DMS53 (cell line): ENCODE measurements at regions not wholly inside any gene's neighbourhood (a gene's known extent, or its start where the extent isn't known, plus 50 kb on each side); places are given as distances from the start of the nearest gene placed in this dataset.

Experiments used
- DNase-seq: peaks from one replicate; lab custom pipeline; 2025; lab: John Stamatoyannopoulos, UW

DNA sequence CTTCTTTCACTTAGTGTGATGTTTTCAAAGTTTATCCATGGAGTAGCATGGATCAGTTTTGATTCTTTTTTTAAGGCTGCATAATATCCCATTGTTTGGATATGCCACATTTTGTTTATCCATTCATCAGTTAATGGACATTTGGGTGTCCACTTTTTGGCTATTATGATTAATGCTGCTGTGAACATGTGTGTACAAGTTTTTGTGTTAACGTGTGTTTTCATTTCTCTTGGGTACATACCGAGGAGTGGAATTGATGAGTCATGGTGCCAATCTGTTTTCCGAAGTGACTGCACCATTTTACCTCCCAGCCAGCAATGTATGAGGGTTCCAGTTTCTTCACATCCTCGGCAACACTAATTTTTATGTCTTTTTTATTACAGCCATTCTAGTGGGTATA lies 78.4 kb upstream of the CCDC28A start:
- no peak for DNase-seq

DNA sequence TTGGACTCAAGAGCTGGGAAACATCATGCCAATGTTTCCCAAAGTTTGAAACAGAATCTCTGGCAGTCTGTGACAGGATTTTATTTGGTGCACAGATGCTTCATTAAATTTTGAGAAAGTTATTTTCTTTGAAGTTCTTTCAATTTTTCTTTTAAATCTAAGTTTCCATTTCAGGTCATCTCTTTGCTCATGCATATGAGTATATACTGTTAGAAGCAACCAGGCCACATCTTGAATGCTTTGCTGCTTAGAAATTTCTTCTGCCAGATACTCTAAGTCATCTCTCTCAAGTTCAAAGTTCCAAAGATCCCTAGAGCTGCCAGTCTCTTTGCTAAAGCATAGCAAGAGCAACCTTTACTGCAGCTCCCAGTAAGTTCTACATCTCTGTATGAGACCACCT lies 59.1 kb upstream of the CCDC28A start:
- DNase-seq, result no peak

DNA sequence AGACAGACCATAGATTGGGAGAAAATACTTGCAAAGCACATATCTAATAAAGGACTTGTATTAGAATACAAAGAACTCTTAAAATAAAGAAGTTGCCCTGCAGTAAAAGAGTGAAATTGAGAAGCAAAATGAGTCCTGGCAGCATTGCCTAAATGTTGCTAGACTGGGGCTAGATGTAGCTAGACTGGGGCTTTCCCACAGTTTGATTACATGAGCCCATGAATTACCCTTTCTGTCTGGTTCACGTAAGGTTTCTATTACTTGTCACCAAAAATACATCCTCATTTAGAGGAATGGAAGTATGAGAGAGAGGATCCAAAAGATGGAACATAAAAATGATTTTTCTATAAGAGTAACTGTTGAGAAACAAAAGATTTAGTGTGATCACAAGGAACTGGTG lies 57.6 kb upstream of the CCDC28A start:
- DNase-seq, result no peak

DNA sequence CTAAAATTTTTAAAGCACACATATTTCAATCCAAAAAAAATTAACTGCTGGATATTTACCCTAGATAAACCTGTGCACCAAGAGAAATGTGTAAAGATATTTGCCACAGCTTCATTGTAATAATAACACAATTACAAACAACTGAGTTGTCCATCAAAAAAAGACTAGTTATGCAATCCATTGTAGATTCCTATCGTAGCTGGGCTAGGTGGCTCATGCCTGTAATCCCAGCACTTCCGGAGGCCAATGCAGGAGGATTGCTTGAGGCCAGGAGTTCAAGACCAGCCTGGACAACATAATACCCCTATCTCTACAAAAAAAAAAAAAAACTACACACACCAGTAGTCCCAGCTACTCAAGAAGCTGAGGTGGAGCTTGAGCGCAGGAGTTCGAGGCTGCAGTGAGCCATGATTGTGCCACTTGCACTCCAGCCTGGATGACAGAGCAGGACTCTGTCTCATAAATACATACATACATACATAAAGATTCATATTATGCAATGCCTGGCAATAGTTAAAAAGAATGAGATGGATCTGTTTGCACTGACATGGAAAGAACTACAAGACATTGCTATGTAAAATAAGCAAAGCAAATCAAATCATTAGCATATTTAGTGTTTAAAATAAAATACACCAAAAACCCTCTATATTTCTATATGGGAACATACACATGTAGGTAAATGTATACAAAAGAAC lies 56.5 kb upstream of the CCDC28A start:
- DNase-seq, result no peak

DNA sequence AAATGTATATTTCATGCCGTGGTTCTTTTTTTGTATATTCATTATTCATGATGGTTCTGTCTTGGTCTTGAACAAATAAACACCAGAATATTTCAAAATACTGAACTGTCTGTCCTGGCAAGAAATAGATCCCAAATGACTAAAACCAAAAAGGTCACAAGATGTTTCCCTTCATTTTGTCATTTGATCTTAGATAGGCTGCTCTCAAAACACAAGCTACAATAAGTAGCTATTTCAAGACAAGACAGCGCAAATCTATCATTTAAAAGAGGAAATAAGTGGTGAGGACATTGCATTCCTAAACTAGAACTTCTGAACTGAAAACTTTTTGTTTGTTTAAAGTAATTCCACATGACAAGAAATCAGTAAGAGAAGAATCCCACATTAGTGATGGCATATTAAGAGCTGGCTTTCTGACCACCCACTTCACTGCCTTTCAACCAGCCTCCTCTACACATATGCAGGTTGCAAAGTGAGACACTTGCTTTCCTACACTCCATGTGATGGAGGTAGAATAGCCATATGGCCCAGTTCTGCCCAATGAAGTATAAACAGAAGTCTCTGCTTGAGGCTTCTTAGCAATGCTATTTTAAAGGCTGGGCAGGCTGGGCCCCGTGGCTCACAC lies 54.4 kb upstream of the CCDC28A start:
- no peak for DNase-seq

DNA sequence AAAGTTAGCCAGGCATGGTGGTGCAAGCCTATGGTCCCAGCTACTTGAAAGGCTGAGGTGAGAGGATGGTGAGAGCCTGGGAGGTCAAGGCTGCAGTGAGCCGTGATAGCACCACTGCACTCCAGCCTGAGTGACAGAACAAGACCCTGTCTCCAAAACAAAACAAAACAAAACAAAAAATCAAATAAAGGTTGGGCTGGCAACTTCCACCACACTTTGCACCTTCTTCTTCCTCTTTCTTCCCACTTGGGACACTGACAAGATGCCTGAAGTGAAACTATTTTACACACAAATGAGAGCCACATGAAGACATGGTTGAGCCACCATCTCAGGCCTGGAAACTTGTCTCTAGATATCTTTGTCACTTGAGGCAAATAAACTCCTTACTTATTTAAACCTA lies 53.8 kb upstream of the CCDC28A start:
- no peak for DNase-seq

DNA sequence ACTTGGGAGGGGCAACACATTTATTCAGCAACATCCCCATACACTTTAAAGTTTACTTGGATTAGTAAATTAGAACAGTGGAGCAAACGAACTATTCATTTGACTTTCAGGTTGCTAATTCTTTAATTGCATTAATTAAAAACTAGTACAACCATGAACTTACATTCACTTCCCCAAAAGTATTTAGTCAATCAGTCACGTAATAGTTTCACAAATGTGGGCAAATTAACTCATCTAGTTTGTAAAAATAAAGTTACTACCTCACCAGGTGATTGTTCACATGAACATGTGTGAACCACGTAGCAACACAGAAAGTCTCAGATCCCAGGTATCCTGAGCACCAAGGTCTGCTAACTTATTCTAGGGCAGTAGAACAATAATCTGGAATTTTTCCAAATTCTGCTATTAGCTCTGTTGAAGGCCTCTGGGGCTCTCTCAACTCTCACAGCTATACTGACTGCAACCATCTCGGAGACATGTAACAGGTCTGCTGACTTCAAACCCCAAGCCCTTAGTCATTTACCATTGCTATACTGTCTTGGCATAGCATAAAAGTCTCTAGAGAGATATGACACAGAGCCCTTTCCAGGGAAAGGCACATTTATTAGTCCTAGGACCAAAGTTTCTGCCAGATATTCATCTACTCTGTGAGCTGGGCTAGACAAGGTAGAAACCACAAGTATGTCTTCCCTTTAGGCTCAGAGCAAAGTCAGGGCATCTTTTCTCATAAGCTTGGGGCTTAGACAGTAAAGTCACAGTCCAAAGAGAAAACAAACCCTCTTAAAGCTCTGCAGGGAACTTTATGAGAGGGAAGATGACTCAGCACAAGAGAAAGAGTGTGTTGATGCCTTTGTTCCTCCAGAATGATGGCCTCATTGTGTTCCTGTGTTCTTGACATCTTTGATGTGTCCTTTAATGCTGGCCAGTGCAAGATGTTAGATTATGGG lies 50.9 kb upstream of the CCDC28A start:
- DNase-seq, result peak; percentile 47
